ENCODE measurements at regions not wholly inside any gene's neighbourhood (a gene's known extent, or its start where the extent isn't known, plus 50 kb on each side); places are given as distances from the start of the nearest gene placed in this dataset.

GRCh38 chr4:33626221-33626620 lies 2618.1 kb downstream of the ARAP2 start:
- no peak overlapping the region for H3K4me3 ChIP-seq (ENCODE audit: extremely low read depth in 1 of 4, insufficient read depth in 2 of 4, low read depth in 3 of 4, low read length in 4 of 4)
- ChIA-PET CTCF (ENCODE audit: partially characterized antibody) (no interaction called here), POLR2A (ENCODE audit: partially characterized antibody) (no interaction called here)
- H3K23me2 ChIP-seq (ENCODE audit: low read depth, low read length), result no peaks in the 10 kb centered on the region
- no peaks in the 10 kb centered on the region for H4K20me1 ChIP-seq (replicated peaks in 1 of 2; ENCODE audit: control insufficient read depth in 1 of 2, insufficient read depth in 2 of 2, low read length in 2 of 2)
- H2BK15ac ChIP-seq (ENCODE audit: low read length), result no peak overlapping the region
- H2BK5ac ChIP-seq (ENCODE audit: low read depth, low read length), result no peak overlapping the region
- no peak overlapping the region for H2BK12ac ChIP-seq (ENCODE audit: low read depth, low read length)
- no peak overlapping the region for H3K18ac ChIP-seq (ENCODE audit: extremely low read depth, low read length)
- H3K27ac ChIP-seq (ENCODE audit: low read depth, low read length), result no peak overlapping the region
- H3K27me3 ChIP-seq (replicated peaks in 1 of 4; ENCODE audit: control insufficient read depth in 3 of 4, extremely low read depth in 1 of 4, insufficient read depth in 3 of 4, low read length in 3 of 4), result no peaks in the 10 kb centered on the region
- no peak overlapping the region for H2BK20ac ChIP-seq (ENCODE audit: low read length)
- H3K14ac ChIP-seq (ENCODE audit: insufficient read length), result no peak overlapping the region
- no peak overlapping the region for H3K9ac ChIP-seq (replicated peaks in 1 of 4; ENCODE audit: extremely low read depth in 1 of 4, low read depth in 3 of 4, low read length in 3 of 4)
- H3K4me2 ChIP-seq (ENCODE audit: insufficient read depth in 1 of 2, low read depth in 2 of 2, low read length in 2 of 2), result no peak overlapping the region
- no peak overlapping the region for H2BK120ac ChIP-seq (replicated peaks; ENCODE audit: low read depth, low read length)
- WGBS, 2 experiments (ENCODE audit: extremely low coverage in 1 of 2, insufficient coverage in 1 of 2, insufficient read length in 1 of 2, insufficient replicate concordance in 2 of 2, low coverage in 1 of 2, low lambda C conversion rate in 2 of 2, missing lambda C conversion rate in 1 of 2), result 94% methylated on average over 5 of the region's 5 CpGs; no CpG with 5 or more reads in 1 of the 2 experiments
- H3K36me3 ChIP-seq (ENCODE audit: control insufficient read depth in 2 of 4, insufficient read depth in 4 of 4, low read length in 3 of 4), result no peaks in the 10 kb centered on the region
- no peak for DNase-seq (ENCODE audit: low read depth in 1 of 2, low spot score in 2 of 2)
- H4K91ac ChIP-seq (replicated peaks; ENCODE audit: insufficient read length, low read length), result no peak overlapping the region
- H2AFZ ChIP-seq (ENCODE audit: low read length), result no peak overlapping the region
- no peaks in the 10 kb centered on the region for H3K9me3 ChIP-seq (ENCODE audit: insufficient read depth in 2 of 2, low read depth in 1 of 2, low read length in 1 of 2)
- H3K79me1 ChIP-seq (ENCODE audit: low read depth, low read length), result no peaks in the 10 kb centered on the region
- no peak overlapping the region for H3K4ac ChIP-seq (replicated peaks; ENCODE audit: insufficient read length, low read depth, low read length)
- no peaks in the 10 kb centered on the region for H3K79me2 ChIP-seq (ENCODE audit: control insufficient read depth in 1 of 2, insufficient read depth in 2 of 2, low read length in 2 of 2)
- no peak for FAIRE-seq
- H3K4me1 ChIP-seq (replicated peaks in 1 of 4; ENCODE audit: control insufficient read depth in 3 of 4, insufficient read depth in 4 of 4, low read length in 3 of 4), result no peaks in the 10 kb centered on the region
- no peak overlapping the region for H4K8ac ChIP-seq (ENCODE audit: extremely low read depth, insufficient read depth, low read length)
- H4K5ac ChIP-seq (ENCODE audit: insufficient read length, low read depth, low read length), result no peak overlapping the region
- no peak overlapping the region for H3K56ac ChIP-seq (replicated peaks; ENCODE audit: insufficient read length, low read depth, low read length)
- H2AK5ac ChIP-seq (ENCODE audit: low read depth, low read length), result no peak overlapping the region
- no peak overlapping the region for H3K23ac ChIP-seq (ENCODE audit: insufficient read length)
- TF ChIP-seq RFX5 (IDR thresholded peaks at IDR 0.05; ENCODE audit: borderline replicate concordance, low read depth, low read length), result no peak
- TF ChIP-seq ASH2L (IDR thresholded peaks at IDR 0.05; ENCODE audit: low read length), result no peak
- TF ChIP-seq RBBP5 (IDR thresholded peaks at IDR 0.05; ENCODE audit: borderline replicate concordance, low read depth, low read length), result no peak
- TF ChIP-seq MAX (IDR thresholded peaks at IDR 0.05), result no peak
